ENCODE measurements at regions not wholly inside any gene's neighbourhood (a gene's known extent, or its start where the extent isn't known, plus 50 kb on each side); places are given as distances from the start of the nearest gene placed in this dataset.

DNA sequence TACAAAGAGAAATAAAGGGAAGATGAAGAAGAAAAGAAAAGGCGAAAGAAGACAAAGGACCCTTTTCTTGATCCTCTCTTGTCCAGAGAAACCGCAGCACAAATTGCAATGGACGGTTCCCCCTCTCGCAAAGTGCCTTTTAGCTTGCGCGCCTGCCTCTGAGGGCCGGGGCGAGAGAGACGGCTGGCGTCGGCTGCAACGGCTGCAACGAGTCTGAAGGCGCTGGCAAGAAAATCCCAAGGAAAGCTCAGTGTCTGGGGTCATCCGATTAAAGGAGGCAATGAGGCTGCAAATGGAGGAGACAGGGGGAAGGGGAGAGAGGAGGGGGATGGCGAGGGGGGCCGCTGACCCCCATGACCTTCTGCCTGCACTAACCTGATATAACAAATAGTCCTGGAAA lies 671.5 kb downstream of the MED13L start:
- no peak overlapping the region for H3K27ac ChIP-seq

DNA sequence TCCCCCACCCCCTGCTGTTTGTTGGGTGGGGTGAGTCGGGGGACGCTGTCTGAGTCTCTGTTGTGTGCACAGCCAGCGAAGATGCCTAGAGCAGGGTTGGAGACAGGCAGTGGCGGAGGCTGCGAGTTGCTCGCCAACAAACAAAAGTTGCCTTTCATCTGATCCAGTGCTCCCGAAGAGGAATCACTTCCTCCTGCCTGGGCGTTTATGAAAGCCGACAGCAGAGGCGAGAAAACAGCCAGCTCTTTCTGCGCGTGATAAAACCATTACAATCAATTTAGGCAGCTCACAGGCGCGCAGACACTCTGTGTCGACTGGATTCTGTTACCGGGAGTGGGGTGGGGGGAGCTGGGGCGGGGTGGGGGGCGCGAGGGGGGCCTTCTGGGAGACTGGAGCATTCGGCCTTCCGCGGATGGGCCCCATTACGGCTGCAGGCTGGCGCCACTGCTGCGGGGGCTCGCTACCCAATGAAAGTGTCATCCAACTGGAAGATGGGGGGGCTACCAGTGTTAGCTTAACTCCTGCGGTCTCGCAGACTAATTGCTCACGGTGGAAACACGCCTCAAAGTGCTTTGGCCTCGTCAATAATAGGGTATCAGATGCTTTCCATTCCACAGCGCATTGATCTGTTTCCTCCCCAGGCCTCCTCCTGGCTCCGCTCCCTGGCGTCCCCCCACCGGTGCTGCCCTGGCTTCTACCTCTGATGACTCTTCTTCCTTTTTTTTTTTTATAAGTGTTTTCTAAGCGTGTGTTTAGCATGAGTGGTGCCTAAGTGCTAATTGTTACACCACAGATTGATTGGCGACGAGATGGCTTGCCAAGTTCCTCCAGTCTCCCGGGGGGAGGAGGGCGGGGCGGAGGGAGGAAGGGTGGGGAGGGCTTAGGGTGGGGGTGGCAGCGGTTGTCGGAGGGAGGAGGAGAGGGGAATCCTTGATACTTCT lies 678.4 kb downstream of the MED13L start:
- TF ChIP-seq ZFX (IDR thresholded peaks at IDR 0.05): no peak
- TF ChIP-seq, protein P1, sequence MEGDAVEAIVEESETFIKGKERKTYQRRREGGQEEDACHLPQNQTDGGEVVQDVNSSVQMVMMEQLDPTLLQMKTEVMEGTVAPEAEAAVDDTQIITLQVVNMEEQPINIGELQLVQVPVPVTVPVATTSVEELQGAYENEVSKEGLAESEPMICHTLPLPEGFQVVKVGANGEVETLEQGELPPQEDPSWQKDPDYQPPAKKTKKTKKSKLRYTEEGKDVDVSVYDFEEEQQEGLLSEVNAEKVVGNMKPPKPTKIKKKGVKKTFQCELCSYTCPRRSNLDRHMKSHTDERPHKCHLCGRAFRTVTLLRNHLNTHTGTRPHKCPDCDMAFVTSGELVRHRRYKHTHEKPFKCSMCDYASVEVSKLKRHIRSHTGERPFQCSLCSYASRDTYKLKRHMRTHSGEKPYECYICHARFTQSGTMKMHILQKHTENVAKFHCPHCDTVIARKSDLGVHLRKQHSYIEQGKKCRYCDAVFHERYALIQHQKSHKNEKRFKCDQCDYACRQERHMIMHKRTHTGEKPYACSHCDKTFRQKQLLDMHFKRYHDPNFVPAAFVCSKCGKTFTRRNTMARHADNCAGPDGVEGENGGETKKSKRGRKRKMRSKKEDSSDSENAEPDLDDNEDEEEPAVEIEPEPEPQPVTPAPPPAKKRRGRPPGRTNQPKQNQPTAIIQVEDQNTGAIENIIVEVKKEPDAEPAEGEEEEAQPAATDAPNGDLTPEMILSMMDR (conservative IDR thresholded peaks at IDR 0.05): no peak
- no peak overlapping the region for H3K27ac ChIP-seq

More for the DNA sequence above, 671.5 kb downstream of the MED13L start:
- no peak for TF ChIP-seq ZFX (IDR thresholded peaks at IDR 0.05)
- TF ChIP-seq, protein P1 (conservative IDR thresholded peaks at IDR 0.05): no peak

DNA sequence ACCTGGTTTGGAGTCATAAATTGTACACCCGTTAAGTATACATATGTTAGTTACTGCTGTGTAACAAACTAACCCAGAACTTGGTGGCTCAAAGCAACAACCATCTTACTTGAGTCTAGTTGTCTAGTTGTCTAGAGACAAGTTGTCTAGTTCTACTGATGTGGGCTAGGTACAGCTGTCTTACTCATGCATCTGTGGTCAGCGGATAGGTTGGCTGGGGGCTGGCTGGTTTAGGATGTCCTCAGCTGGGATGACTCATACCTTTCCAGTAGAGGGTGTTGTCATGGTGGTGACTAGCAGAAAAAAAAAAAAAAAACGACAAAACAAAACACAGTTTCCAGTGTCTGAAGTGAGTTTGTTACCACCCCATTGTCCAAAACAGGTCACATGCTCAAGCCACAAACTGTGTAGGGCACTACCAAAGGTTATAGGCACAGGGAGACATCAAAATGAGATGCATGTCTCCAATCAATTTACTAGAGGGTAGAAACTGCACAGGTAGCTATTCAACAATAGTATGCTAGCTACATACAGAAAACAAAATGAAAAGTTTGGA lies 680.3 kb downstream of the MED13L start:
- TF ChIP-seq, protein P1 (conservative IDR thresholded peaks at IDR 0.05): no peak
- no peak for TF ChIP-seq ZFX (IDR thresholded peaks at IDR 0.05)
- no peak overlapping the region for H3K27ac ChIP-seq

DNA sequence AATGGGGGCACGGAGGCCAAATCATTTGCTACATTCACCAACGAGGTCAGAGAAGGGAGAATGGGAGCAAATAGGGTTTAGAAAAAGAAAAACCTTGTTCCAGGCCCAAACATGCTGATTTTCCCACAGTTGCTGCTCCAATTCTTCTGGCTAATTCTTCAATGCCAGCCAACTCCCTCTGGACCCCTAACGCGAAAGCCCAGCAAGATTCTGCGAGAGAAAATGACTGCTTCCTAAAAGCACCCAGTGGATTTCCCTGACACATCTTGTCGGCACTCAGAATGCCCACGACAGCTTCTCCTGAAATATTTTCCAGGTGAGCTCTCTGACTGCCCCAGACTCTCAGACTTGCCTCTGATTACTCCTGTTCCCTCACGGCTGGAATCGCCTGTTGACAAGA lies 689.4 kb downstream of the MED13L start:
- H3K27ac ChIP-seq: no peak overlapping the region
- TF ChIP-seq, protein P1 (conservative IDR thresholded peaks at IDR 0.05): no peak
- TF ChIP-seq ZFX (IDR thresholded peaks at IDR 0.05): no peak

DNA sequence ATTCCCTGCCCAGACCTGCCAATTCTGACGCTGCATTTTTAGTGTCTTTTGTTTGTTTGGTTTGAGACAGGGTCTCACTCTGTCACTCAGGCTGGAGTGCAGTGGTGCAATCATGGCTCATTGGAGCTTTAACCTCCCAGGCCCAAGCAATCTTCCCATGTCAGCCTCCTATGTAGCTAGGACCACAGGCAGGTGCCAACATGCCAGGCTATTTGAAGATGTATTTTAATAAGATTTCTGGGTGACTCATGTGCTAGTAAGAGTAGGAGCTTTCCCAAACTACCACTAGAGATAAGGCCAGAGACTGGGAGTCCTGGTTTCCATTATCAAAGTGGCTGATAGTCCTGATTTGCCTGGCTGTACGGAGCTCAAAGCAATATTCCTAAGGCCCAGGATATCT lies 693.3 kb downstream of the MED13L start:
- H3K27ac ChIP-seq: no peak overlapping the region
- TF ChIP-seq, protein P1 (conservative IDR thresholded peaks at IDR 0.05): no peak
- no peak for TF ChIP-seq ZFX (IDR thresholded peaks at IDR 0.05)

DNA sequence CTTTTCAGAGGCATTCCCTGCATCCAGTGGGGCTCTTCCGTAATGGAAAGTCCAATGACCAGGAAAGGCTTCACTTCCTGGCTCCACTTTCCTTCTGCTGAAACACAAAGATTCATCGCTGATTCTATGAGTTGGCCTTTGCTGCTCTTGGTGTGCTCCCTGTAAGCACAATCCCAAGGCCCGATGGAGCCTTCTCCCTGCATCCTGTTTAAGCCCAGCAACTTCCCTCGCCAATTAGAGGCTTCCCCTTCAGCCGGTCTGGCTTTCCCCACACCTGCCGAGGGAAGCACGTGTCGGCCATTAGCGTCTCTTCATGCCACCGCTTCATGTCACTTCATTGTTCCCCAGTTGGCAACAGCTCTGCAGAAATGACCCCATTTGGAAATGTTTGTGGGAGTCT lies 693.9 kb downstream of the MED13L start:
- H3K27ac ChIP-seq: no peak overlapping the region
- no peak for TF ChIP-seq ZFX (IDR thresholded peaks at IDR 0.05)
- TF ChIP-seq, protein P1 (conservative IDR thresholded peaks at IDR 0.05): no peak

DNA sequence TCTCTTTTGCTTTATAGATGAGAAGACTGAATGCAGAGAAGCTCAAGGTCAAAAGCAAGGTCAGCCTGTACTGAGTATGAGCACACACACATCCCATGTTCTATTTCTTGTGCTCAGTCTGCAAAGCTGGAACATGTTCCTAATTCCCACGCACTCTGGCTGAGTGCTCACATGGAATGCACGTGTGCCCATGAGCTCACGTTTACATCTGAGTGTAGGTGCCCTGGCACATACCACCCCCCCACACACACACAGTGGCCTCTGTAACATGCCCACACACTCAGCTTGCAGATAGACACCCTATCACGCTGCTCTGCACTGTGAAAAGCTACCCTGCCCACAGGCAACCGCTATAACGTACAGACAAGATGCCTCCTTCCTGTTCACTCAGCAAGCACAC lies 700.1 kb downstream of the MED13L start:
- H3K27ac ChIP-seq: no peak overlapping the region
- no peak for TF ChIP-seq ZFX (IDR thresholded peaks at IDR 0.05)
- TF ChIP-seq, protein P1 (conservative IDR thresholded peaks at IDR 0.05): no peak

All from C4-2B (cell line).